Activated CD4-positive, alpha-beta T cell treated with anti-CD3 and anti-CD28 coated beads, Interleukin-2, amount 10 ng/mL, durations not matched to agents 24 days and 14 days (primary cell): ENCODE measurements at regions not wholly inside any gene's neighbourhood (a gene's known extent, or its start where the extent isn't known, plus 50 kb on each side); places are given as distances from the start of the nearest gene placed in this dataset.

Experiments
- DNase-seq: peaks from one replicate; pipeline ENCODE4 v3.0.0; 2022
- H3K27ac Mint-ChIP-seq: one replicate; pipeline ENCODE4 v1.8.0; 2022; ENCODE audit warnings: mild to moderate bottlenecking, mixed read lengths
- H3K27me3 Mint-ChIP-seq: one replicate; pipeline ENCODE4 v1.8.0; 2022; ENCODE audit warnings: mixed read lengths
- H3K36me3 Mint-ChIP-seq: one replicate; pipeline ENCODE4 v1.8.0; 2022; ENCODE audit warnings: low read depth, mild to moderate bottlenecking, mixed read lengths
- H3K4me1 Mint-ChIP-seq: one replicate; pipeline ENCODE4 v1.8.0; 2021; ENCODE audit warnings: mixed read lengths
- H3K4me3 Mint-ChIP-seq: one replicate; pipeline ENCODE4 v1.8.0; 2022; ENCODE audit warnings: mild to moderate bottlenecking, moderate library complexity, mixed read lengths
- H3K9me3 Mint-ChIP-seq: one replicate; pipeline ENCODE4 v1.8.0; 2021; ENCODE audit warnings: mixed read lengths
- intact Hi-C: fragments of 100-400 bp; cut with micrococcal nuclease; formaldehyde crosslinking; loops from one replicate; pipeline ENCODE4 v1.15.1; 2023

- Mint-ChIP-seq H3K4me1 (no peaks in the 10 kb centered on the region), H3K36me3 (no peaks in the 10 kb centered on the region), H3K27me3 (no peaks in the 10 kb centered on the region), H3K27ac (no peak overlapping the region), H3K9me3 (peaks cover 11% of the 10 kb centered on the region), H3K4me3 (no peak overlapping the region)
- intact Hi-C loops, result no loop called here
- DNase-seq, result no peak
These were observed 150.3 kb downstream of the CBLN4 start for GRCh38 chr20:55855052-55855451.

DNA sequence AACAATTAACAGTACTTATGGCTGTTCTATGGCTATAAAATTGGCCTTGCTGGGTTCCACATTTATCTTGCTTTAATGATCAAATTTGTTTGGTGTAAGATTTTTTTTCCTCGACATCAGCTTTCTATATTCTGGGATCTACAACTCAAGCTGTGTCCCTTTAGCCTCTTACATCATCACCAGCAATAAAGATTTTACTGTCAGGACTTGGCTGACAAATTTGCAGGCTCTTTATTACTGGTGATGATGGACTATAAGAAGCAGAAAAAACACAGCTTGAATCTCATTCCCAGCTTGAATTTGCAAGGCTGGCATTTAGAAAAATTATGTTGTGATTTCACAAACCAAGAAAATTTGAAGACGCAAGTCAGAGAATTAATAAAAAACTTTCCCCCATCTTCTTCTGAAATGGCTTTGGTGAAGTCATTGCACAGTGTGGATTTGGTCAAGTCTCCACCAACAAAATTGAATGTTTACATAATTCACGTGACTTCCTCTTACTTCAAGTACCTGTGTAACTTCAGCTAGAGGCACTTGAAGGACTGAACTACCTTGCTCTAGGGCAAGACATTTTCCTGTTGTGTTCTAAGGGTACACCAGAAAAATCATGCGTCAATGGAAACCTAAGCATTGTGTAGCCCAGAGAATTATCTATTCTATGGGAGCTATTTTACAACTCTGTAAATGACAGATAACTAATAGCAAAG is 175.0 kb downstream of the CBLN4 start:
- Mint-ChIP-seq H3K36me3 (no peaks in the 10 kb centered on the region), H3K4me1 (no peaks in the 10 kb centered on the region), H3K27me3 (no peaks in the 10 kb centered on the region), H3K9me3 (peaks cover 4% of the 10 kb centered on the region), H3K27ac (no peak overlapping the region), H3K4me3 (no peak overlapping the region)
- DNase-seq, result no peak
- intact Hi-C loops, result no loop called here

- Mint-ChIP-seq H3K9me3 (peaks cover 7% of the 10 kb centered on the region), H3K4me3 (no peak overlapping the region), H3K36me3 (no peaks in the 10 kb centered on the region), H3K27me3 (no peaks in the 10 kb centered on the region), H3K4me1 (no peaks in the 10 kb centered on the region), H3K27ac (no peak overlapping the region)
- no peak for DNase-seq
- intact Hi-C loops, result no loop called here
These were observed 200.2 kb downstream of the CBLN4 start for GRCh38 chr20:55805138-55805537.

DNA sequence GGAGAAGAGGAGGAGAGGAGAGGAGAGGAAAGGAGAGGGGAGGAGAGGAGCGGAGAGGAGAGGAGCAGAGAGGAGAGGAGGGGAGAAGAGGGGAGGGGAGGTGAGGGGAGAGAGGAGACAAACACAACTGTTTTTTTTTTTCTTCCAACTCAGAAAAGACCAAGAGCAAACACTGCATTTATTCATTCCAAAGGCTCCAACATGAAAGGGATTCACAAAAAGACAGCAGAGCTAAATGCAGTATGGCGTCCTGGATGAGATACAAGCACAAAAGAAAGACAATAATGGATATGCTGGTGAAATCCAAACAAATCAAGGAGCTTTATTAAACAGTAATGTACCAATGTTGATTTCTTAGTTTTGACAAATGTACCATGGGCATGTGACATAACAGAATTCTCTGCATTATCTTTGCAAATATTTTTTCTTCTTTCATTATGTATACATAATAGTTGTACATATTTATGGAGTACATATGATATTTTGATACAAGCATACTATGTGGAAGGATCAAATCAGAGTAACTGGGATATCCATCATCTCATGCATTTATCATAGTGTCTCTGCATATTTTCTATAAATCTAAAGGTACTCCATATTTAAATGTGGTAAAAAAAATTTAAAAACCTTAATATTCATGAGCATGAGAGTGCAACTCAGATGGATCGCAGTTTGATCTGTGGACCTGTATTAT is 204.6 kb downstream of the CBLN4 start:
- intact Hi-C loops, result no loop called here
- peaks cover 4% of the 10 kb centered on the region for H3K9me3 Mint-ChIP-seq
- H3K27ac Mint-ChIP-seq, result no peak overlapping the region
- H3K36me3 Mint-ChIP-seq, result no peaks in the 10 kb centered on the region
- DNase-seq, result no peak
- no peaks in the 10 kb centered on the region for H3K4me1 Mint-ChIP-seq
- no peak overlapping the region for H3K4me3 Mint-ChIP-seq
- no peaks in the 10 kb centered on the region for H3K27me3 Mint-ChIP-seq

- Mint-ChIP-seq H3K36me3 (no peaks in the 10 kb centered on the region), H3K4me3 (no peak overlapping the region), H3K4me1 (no peaks in the 10 kb centered on the region), H3K9me3 (peaks cover 3% of the 10 kb centered on the region), H3K27me3 (no peaks in the 10 kb centered on the region), H3K27ac (no peak overlapping the region)
- intact Hi-C loops, result no loop called here
- no peak for DNase-seq
These were observed 211.3 kb downstream of the CBLN4 start for GRCh38 chr20:55793986-55794385.

DNA sequence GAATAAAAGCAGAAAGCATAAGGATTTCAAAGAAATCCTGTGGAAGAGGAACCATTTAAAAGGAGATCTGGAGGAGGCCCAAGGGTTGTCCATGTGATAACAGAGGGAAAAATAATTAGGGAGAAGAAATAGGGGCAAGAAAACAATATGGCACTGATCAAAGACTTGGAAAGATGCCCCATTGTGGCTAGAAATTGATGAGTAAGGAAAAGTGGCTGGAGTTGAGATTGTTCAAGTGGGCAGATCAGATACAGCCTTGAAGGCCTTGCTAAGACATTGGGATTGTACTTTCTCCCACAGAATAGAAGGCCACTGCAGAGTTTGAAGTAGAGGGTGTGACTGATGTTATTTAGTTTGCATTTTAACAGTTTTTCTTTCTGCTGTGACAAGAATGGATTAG is 213.3 kb downstream of the CBLN4 start:
- no peak for DNase-seq
- Mint-ChIP-seq H3K27me3 (no peaks in the 10 kb centered on the region), H3K4me3 (no peak overlapping the region), H3K27ac (no peak overlapping the region), H3K9me3 (peaks cover 3% of the 10 kb centered on the region), H3K36me3 (no peaks in the 10 kb centered on the region), H3K4me1 (no peaks in the 10 kb centered on the region)
- intact Hi-C loops, result no loop called here

GRCh38 chr20:55790178-55790577 is 215.1 kb downstream of the CBLN4 start:
- no peaks in the 10 kb centered on the region for H3K4me1 Mint-ChIP-seq
- H3K36me3 Mint-ChIP-seq, result no peaks in the 10 kb centered on the region
- no peak overlapping the region for H3K4me3 Mint-ChIP-seq
- intact Hi-C loops, result no loop called here
- no peak for DNase-seq
- peaks cover 3% of the 10 kb centered on the region for H3K9me3 Mint-ChIP-seq
- no peak overlapping the region for H3K27ac Mint-ChIP-seq
- H3K27me3 Mint-ChIP-seq, result no peaks in the 10 kb centered on the region

DNA sequence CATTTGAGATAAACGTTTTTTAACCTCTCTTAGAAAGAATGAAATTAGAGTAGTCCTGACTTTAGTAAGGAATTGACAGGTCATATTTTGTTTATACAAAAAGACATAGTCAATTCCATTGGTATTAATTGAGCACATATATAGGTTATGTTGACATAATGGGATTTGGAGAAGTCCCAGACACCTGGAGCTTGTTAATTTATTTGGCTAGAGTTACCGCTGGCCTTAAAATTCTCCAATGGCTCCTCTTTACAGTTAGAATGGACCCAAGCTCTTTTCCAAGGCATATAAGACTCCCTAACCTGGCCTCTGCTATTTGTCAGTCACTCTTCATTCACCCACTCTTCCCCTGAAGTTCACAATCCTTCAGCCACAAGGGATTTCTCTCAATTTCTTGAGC is 221.3 kb downstream of the CBLN4 start:
- no peaks in the 10 kb centered on the region for H3K27me3 Mint-ChIP-seq

GRCh38 chr20:55783381-55783780 is 221.9 kb downstream of the CBLN4 start:
- intact Hi-C loops, result no loop called here
- DNase-seq, result no peak
- Mint-ChIP-seq H3K27ac (no peak overlapping the region), H3K27me3 (no peaks in the 10 kb centered on the region), H3K36me3 (no peaks in the 10 kb centered on the region), H3K4me1 (no peaks in the 10 kb centered on the region), H3K4me3 (no peak overlapping the region), H3K9me3 (no peaks in the 10 kb centered on the region)

More for the DNA sequence above, 221.3 kb downstream of the CBLN4 start:
- no peak for DNase-seq
- no peaks in the 10 kb centered on the region for H3K9me3 Mint-ChIP-seq
- H3K27ac Mint-ChIP-seq, result no peak overlapping the region
- intact Hi-C loops, result no loop called here
- no peak overlapping the region for H3K4me3 Mint-ChIP-seq
- H3K4me1 Mint-ChIP-seq, result no peaks in the 10 kb centered on the region
- H3K36me3 Mint-ChIP-seq, result no peaks in the 10 kb centered on the region

GRCh38 chr20:55782912-55783253 is 222.4 kb downstream of the CBLN4 start:
- H3K27me3 Mint-ChIP-seq, result no peaks in the 10 kb centered on the region
- no peaks in the 10 kb centered on the region for H3K9me3 Mint-ChIP-seq
- no peak for DNase-seq
- no peaks in the 10 kb centered on the region for H3K4me1 Mint-ChIP-seq
- H3K36me3 Mint-ChIP-seq, result no peaks in the 10 kb centered on the region
- no peak overlapping the region for H3K27ac Mint-ChIP-seq
- intact Hi-C loops, result no loop called here
- no peak overlapping the region for H3K4me3 Mint-ChIP-seq

GRCh38 chr20:55782224-55782911 is 223.0 kb downstream of the CBLN4 start:
- Mint-ChIP-seq H3K27ac (no peak overlapping the region), H3K27me3 (no peaks in the 10 kb centered on the region), H3K36me3 (no peaks in the 10 kb centered on the region), H3K4me1 (no peaks in the 10 kb centered on the region), H3K4me3 (no peak overlapping the region), H3K9me3 (no peaks in the 10 kb centered on the region)
- intact Hi-C loops, result no loop called here
- DNase-seq, result no peak

- DNase-seq, result no peak
- Mint-ChIP-seq H3K27ac (no peak overlapping the region), H3K27me3 (no peaks in the 10 kb centered on the region)
These were observed 226.5 kb downstream of the CBLN4 start for GRCh38 chr20:55778796-55779195.

GRCh38 chr20:55777641-55778040 is 227.7 kb downstream of the CBLN4 start:
- peaks cover 11% of the 10 kb centered on the region for H3K9me3 Mint-ChIP-seq
- no peak for DNase-seq
- intact Hi-C loops, result no loop called here
- H3K4me1 Mint-ChIP-seq, result no peaks in the 10 kb centered on the region
- no peak overlapping the region for H3K4me3 Mint-ChIP-seq
- no peaks in the 10 kb centered on the region for H3K27me3 Mint-ChIP-seq
- H3K27ac Mint-ChIP-seq, result no peak overlapping the region
- no peaks in the 10 kb centered on the region for H3K36me3 Mint-ChIP-seq

More at GRCh38 chr20:55778796-55779195, 226.5 kb downstream of the CBLN4 start:
- peaks cover 6% of the 10 kb centered on the region for H3K9me3 Mint-ChIP-seq
- H3K4me1 Mint-ChIP-seq, result no peaks in the 10 kb centered on the region
- no peak overlapping the region for H3K4me3 Mint-ChIP-seq
- intact Hi-C loops, result no loop called here
- H3K36me3 Mint-ChIP-seq, result no peaks in the 10 kb centered on the region

GRCh38 chr20:55776176-55776575 is 229.1 kb downstream of the CBLN4 start:
- DNase-seq, result no peak
- no peak overlapping the region for H3K4me3 Mint-ChIP-seq
- no peaks in the 10 kb centered on the region for H3K27me3 Mint-ChIP-seq
- no peak overlapping the region for H3K27ac Mint-ChIP-seq
- intact Hi-C loops, result no loop called here
- no peaks in the 10 kb centered on the region for H3K36me3 Mint-ChIP-seq
- H3K9me3 Mint-ChIP-seq, result peaks cover 11% of the 10 kb centered on the region
- no peaks in the 10 kb centered on the region for H3K4me1 Mint-ChIP-seq
